Mucosa of gallbladder (tissue), 1 donor: ENCODE measurements at regions not wholly inside any gene's neighbourhood (a gene's known extent, or its start where the extent isn't known, plus 50 kb on each side); places are given as distances from the start of the nearest gene placed in this dataset.
A peak's percentile ranks its signal among the peaks of the same experiment; 100 is the strongest.

Source experiments
- DNase-seq: peaks from one replicate; pipeline ENCODE4 v3.0.0-alpha.2; 2020; ENCODE audit warnings: low spot score
- donor health status: DM: no; HTN: no; CAD: no.

DNA sequence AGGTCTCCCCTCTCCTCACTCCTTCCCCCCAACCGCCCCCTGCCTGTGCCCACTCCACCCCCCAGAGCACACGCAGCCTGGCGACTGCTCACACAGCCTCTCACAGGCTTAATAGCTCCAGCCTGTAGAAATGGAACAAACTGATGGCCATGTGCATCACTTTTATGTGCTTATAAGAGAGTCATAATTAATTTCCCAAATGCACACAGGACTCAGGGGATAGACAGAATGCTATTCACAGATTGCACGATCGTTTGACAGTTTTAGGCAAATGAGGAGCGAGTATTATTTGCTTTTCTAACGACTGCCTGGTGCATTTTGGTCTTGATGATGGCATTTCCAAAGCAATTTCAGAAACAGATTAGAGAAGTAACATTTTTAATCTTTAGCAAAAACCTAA, 97.7 kb upstream of the VSTM2B start:
- no peak for DNase-seq

DNA sequence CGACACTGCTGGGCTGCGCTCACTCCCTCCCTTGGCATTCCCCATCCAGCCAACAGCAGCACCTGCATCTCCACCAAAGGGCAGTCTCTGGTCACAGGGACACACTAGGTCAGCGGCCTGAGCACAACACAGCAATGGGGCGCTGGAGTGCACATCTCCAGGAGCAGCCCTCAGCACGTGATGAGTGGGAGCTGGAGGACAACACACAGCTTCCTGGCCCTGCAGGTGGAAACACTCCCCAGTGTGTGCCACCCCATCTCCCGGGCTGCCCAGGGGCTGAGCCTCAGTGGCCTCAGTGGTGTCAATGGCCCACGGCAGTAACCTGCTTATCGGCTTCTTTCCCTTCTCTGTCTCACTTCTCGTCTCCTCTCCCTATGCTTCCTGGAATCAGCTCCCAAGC, 96.8 kb upstream of the VSTM2B start:
- DNase-seq, result no peak

DNA sequence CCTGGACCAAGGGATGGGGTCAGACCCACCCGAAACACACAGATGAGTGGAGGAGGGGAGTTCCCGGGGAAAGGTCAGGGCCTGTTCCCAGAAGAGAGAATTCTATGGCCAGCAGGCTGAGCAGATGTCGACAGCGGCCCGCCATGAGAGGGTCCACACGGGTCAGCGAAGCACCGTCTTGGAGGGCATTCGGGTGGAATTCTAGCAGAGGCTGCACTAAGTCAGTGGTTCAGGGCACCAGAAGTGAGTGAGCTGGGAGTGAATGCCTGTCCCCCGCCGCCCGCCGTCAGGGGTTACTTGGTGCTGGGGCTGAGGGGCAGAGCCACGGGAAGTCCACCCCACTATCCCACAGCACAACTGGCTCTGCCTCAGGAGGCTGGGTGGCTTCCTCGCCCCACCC, 96.2 kb upstream of the VSTM2B start:
- no peak for DNase-seq

DNA sequence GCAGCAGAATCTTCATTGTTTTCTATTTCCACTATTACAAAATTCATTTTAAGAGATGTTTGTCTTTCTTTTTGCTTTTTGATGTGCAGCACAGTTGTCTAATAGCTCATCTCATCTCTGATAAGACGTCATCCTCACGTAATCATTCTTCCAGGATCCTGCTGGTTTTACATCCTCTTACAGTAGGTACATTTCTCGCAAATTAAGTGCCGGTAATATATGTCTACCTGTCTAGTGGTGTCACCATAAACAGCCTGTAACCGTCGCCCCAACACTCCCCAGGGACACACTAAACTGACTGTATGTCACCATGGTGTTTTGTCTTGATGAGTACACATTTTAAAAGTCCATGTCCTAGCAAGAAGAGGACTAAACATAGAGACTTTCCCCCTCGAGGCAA, 94.5 kb upstream of the VSTM2B start:
- DNase-seq, result no peak

DNA sequence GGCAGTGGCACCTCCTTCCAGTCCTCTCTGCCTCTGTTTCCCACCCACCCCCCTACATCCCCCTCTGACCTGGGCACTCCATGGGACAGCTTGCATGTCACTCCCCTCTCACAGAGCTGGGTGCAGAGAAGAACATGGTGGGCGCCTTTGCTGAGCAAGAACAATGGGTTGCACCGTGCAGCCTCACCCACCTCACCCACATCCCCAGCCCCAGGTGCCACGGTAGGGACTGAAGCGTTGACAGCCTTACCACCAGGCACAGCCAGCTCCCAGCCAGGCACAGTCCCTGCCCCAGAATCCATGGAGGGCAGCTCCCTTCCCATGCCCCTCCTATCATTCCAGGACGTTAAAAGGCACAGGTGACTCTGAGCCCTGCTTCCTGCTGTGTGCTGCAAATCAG, 93.1 kb upstream of the VSTM2B start:
- DNase-seq, result no peak

DNA sequence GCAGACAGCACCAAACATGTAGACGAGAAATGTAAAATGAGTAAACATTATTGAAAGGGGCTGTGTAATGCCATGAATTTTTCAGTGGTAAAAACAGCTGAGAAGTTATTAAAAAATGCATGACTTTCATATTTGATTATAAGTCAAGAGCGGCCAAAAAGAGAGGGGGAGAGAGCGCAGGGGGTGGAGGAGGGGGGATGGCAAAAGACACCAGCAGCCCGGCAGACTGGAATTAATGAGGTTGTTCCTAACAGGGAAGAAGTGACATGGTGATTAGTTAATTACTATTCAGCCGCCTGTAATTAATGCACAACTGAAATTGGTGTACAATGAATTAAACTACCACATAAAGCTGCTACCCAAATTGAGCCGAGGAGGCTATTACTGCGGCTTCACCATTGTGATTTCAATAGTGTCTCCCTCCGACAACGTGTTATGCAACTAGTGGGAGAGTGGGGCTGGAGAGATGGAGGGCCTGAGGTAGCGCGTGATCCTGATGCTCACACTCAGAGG, 89.1 kb upstream of the VSTM2B start:
- DNase-seq, result no peak

DNA sequence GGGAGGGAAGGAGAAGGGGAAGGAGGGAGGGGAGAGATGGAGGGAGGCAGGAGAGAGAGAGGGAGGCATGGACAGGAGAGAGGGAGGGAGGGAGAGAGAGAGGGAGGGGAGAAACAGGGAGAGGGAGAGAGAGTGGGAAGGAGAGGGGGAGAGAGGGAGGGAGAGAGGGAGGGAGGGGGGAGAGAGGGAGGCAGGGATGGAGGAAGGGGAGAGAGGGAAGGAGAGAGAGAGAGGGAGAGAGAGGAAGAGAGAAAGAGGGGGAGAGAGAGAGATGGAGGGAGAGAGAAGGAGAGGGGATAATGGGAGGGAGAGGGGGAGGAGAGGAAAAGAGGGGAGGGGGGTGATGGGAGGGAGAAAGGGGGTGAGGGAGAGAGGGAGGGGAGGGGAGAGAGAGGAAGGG, 86.8 kb upstream of the VSTM2B start:
- no peak for DNase-seq

DNA sequence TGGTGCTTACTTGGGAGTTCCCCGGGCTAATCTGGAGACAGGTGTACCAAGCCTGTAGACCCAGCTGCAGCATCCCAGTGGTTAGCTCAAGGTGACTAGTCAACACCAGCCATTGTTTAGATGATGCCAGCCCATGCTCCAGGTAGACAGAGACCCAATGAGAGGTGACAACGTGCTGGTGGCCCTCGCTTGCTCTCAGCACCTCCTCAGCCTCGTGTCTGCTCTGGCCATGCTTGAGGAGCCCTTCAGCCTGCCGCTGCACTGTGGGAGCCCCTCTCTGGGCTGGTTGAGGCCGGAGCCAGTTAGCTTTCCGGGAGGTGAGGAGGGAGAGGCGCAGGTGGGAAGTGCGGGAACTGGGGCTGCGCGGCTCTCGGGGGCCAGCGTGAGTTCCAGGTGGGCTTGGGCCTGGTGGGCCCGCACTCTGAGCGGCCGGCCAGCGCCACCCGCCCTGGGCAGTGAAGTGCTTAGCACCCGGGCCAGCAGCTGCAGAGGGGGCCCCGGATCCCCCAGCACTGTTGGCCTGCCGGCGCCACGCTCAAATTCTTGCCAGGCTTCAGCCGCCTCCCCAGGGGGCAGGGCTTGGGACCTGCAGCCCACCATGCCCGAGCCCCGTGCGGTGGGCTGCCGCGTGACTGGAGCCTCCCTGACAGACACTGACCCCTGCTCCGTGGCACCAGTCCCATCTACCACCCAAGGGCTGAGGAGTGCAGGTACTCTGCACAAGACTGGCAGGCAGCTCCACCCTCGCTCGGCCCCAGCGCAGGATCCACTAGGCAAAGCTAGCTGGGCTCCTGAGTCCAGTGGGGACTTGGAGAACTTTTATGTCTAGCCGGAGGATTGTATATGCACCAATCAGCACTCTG, 85.9 kb upstream of the VSTM2B start:
- DNase-seq, result no peak

DNA sequence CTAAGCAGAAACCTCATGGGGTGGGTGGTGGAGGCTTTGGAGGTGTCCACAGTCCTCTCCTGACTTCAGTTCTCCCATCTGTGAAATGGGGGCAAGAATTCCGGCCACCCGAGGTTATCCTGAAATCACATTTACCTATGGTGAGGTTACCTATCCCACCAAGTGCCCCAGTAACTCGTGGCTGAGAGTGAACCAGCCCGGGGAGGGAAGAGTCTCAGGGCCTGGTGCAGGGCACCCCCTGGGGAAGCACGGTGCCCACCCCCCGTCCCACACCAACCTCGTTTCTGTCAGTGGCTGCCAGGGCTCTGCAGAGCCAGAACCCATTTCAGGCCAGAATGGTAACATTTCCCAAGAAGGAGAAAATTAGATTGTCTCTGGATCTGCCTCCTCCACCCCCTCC, 83.7 kb upstream of the VSTM2B start:
- DNase-seq, result no peak

DNA sequence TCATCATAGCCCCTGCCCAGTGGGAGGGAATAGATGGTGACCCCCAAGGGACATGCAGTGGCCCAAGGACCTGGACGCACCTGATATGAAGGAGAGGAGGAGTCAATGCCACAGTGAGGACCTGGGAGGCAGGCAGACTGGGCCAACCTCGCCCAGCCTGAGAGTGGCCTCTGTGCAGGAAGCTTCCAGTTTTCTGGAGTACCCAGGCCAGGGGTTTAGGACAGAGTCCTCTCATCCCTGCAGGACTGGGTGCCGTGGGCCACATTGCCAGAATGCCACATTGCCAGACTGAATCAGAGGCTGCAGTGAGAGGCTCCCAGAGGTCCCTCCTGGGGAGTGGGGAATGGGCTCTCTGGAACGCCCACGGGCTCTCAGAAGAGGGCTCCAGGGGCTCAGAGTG, 82.9 kb upstream of the VSTM2B start:
- no peak for DNase-seq

DNA sequence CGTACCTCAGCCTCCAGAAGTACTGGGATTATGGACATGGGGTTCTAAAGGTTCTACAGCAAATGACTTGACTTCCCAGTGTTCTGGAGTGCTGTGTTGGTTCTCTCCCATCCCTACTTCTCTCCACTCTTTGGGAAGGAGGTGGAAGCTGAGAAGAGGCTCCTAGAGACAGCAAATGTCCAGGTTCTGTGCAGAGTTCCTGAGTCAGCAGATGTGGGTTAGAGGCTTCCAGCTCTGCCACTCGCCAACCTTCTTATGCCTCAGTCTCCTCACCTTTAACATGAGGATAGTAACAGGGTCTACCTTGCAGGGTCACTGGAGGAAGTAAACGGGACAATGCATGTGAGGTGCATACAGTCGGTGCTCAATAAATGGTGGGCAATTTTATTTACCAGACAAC, 80.5 kb upstream of the VSTM2B start:
- no peak for DNase-seq

DNA sequence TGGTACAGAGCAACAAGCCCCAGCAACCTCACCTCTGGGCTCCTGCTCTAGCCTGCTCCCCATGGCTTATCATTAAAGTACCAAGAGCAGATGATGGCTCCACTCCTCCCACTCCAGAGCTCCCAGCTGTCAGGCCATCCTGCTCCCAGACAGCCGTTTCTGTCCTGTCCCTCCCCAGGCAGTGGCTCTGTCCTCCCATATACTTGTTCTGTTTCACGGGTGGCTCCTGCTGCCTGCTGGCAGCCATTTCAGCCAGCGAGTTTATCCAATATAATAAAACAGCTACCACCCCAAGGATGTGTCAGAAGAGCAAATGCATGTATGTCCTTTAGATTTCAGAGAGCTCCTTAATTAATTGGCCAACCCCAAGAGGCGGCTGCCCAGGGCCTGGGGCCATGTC, 79.4 kb upstream of the VSTM2B start:
- no peak for DNase-seq

DNA sequence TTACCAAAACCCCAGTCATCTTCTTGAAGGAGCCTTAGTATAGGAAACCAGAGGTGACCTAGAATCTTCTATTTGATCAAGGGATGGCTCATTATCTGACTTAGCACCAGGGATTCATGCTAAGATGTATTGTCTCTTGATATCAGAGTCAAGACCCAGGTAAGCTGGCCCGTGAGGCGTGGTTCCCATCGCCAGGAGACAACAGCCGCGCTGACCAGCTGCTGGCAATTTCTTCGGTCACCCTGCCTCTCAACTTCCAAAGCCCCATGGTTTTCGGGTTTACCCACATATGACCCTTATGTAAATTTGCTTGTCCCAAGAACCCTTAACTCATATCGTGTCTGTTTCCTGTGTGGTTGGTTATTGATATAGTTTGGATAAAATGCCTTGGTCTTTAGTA, 77.7 kb upstream of the VSTM2B start:
- no peak for DNase-seq

DNA sequence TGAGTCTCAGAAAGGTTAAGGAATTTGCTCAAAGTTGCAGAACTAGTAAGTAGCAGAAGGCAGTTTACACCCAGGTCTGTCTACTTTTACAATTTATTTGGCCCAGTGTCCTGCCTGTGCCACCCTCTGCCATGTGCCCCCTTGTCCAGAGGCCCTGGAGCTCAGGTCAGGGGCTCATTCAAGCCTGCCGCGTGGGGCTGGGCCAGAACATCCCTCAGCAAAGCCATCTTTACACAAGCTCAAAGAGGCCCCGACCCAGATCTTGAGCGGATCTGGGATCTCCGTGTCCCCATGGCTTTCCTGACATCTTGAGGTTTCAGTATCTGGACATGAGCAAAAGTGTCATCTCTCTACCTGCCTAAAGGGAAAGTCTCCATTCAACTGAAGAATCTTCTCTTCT, 76.4 kb upstream of the VSTM2B start:
- no peak for DNase-seq

DNA sequence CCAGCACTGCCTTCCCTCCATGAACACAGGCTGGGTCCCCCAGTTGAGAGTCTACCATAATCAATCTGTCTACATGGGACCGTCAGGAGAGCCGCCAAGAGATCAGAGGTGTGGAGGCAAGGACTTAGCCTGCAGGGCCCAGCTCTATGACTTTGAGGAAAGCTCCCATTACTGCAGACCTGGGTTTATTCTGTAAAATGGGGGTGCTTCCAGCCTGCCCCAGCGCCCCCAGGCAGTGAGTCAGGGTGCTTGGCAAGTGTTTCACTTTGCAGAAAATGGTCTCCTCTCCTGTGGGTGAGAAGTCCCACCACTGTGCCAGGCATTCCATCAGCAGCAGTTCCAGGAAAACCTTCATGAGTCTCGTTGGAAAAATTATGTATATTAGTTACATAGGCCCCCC, 75.5 kb upstream of the VSTM2B start:
- no peak for DNase-seq

DNA sequence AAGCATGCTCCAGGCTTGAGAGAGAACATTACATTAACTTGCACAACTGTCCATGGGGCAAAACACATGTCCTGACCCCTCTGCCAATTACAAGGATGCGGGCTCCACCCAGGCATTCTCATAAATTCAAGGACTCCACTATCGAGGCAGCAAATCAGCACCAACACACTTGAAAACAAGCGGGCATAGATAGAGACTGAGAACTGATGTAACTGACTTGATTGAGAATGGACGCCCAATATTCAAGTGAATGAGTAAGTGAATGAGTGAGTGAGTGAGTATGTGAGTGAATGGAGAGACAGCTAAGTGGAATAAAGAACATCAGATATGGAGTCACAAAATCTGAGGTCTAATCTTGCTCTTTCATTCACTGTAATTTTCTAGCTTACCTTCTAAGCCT, 75.0 kb upstream of the VSTM2B start:
- DNase-seq, result peak; percentile 0

DNA sequence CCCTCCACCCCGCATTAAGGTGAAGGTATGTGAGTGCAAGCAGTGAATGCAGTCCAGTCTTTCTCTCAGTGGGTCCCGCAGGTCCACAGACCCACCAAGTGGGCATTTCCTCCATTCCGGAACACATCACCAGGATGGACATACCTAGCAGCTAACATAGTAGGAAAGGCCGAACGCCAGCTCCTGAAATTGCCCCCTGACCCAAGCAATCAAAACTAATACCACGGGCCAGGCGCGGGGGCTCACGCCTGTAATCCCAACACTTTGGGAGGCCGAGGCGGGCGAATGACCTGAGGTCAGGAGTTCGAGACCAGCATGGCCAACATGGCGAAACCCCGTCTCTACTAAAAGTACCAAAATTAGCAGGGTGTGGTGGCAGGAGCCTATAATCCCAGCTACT, 71.7 kb upstream of the VSTM2B start:
- DNase-seq, result peak; percentile 1

DNA sequence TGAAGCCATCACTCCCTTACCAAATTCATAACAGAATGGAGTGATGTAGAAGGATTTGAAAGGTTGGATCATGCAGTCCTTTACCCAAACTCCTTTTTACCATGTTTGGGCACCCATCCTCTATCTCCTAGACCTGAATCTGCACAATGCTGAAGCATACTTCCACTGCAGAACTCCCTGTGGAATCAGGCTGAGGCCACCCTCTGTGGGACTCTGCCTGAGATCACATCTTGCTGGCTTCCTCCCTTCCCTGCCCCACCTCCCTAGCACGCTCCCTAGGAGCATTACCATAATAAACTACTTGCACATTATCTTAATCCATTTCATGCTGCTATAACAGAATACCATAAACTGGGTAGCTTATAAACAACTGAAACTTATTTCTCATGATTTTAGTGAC, 68.4 kb upstream of the VSTM2B start:
- peak; percentile 2 for DNase-seq

DNA sequence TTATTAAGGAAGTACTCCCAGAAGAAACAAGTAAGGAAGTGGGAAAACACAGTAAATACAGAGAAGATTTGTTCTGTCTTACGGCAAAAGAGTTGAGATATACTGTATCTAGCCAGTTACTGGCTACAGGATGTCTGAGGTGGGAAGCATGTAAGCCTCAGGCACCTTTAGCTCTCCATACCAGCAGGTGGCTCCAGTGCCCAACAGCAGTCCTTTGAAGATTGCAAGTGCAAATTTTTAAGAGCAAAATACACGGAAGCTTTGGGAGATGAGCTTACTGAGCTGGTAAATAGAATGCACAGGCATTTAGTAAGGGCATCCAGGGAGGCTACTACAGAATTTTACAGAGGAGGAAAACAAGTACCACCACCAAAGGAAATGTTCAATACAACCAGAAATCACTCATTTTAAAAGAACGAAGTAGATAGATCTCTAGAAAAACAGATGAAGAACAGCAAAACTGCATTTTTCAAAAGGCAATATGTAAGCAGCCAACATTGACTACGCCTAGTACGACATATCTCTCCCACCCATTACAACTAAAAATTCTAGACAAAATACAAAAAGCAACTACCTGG, 57.9 kb upstream of the VSTM2B start:
- peak; percentile 4 for DNase-seq

DNA sequence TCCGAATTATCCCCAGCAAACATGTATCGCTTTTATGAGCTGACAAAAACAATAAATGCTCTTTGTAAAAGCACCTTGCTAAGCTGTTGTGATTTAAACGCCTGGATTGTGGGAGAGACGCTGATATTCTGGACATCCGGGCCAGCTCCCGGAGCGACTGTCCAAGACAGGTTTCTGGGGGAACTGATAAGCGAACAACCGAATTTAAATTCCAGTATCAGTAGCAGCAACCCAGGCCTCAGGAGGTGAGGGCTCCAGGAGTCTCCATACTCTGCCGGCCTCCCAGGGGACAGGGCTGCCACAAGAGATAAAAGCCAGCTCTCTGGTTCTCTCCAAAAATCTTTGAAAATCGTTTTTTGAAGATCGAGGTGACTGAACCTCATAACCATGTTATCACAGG, 50.3 kb upstream of the VSTM2B start:
- DNase-seq, result peak; percentile 3
